Right cardiac atrium (tissue), 5 donors: ENCODE measurements at regions not wholly inside any gene's neighbourhood (a gene's known extent, or its start where the extent isn't known, plus 50 kb on each side); places are given as distances from the start of the nearest gene placed in this dataset.

Source experiments
- ATAC-seq, 2 donors: fragments of 200-7000 bp; cut with Tn5 transposase; one replicate each; pipeline versions ENCODE4 v1.8.0 to v1.9.1; 2020; ENCODE audit warnings: moderate library complexity in 2 of 2, mild to moderate bottlenecking in 1 of 2
- DNase-seq, 3 donors: peaks; one replicate each; pipeline ENCODE4 v3.0.0-alpha.2; 2020
- H3K27ac ChIP-seq: one replicate; pipeline ENCODE4 v1.5.1; 2013; ENCODE audit warnings: mild to moderate bottlenecking, low read length, control low read depth, moderate library complexity
- H3K27me3 ChIP-seq: one replicate; pipeline ENCODE4 v1.6.1; 2013; ENCODE audit not compliant: control insufficient read depth, insufficient read depth
- H3K4me1 ChIP-seq: one replicate; pipeline ENCODE4 v1.6.1; 2013; ENCODE audit warnings: low read length; ENCODE audit not compliant: control insufficient read depth, insufficient read depth
- H3K4me3 ChIP-seq: one replicate; pipeline ENCODE4 v1.5.1; 2013; ENCODE audit warnings: low read length, control low read depth
- H3K9me3 ChIP-seq: one replicate; pipeline ENCODE4 v1.6.1; 2013; ENCODE audit warnings: low read length; ENCODE audit not compliant: control insufficient read depth
- WGBS: extraction: QIAGEN DNeasy Blood & Tissue Kit; methylation state at CpG from one replicate; pipeline ENCODE4 v1.1.7; 2013; 5-methylcytosine and 5-hydroxymethylcytosine counted together
- intact Hi-C, 4 donors: fragments of 100-400 bp; cut with DNase I; formaldehyde crosslinking; loops; one replicate each; pipeline versions ENCODE4 v1.11.0 to v1.14.0; 2022 to 2023
- donor health status: healthy with polysubstance abuse.
- donor health status: DM: no; HTN: yes; CAD: no.
- donor health status: DM: no; HTN: no; CAD: no.
- donor health status: DM: no; HTN: yes; CAD: no; lungs with severe emphysema.
- donor health status: DM: yes; HTN: yes; CAD: no.

- no peak for ATAC-seq
Measured at GRCh38 chr12:127194176-127194575, 1072.8 kb upstream of the TMEM132C start.

GRCh38 chr12:127205781-127206555, 1061.0 kb upstream of the TMEM132C start:
- Histone ChIP-seq H3K27ac (no peak overlapping the region), H3K27me3 (no peaks in the 10 kb centered on the region), H3K4me3 (no peak overlapping the region), H3K9me3 (no peaks in the 10 kb centered on the region), H3K4me1 (no peaks in the 10 kb centered on the region)
- ATAC-seq (no peak), DNase-seq (no peak)
- intact Hi-C loops: no loop called here
- WGBS: 54% methylated on average over 3 of the region's 3 CpGs

More at GRCh38 chr12:127194176-127194575, 1072.8 kb upstream of the TMEM132C start:
- Histone ChIP-seq H3K27me3 (no peaks in the 10 kb centered on the region), H3K27ac (no peak overlapping the region), H3K9me3 (no peaks in the 10 kb centered on the region), H3K4me3 (no peak overlapping the region), H3K4me1 (no peaks in the 10 kb centered on the region)
- WGBS: 75% methylated on average over 3 of the region's 3 CpGs
- DNase-seq: no peak
- intact Hi-C loops: no loop called here

GRCh38 chr12:127209318-127209717, 1057.7 kb upstream of the TMEM132C start:
- ATAC-seq (no peak), DNase-seq (no peak)
- no peak overlapping the region for H3K4me3 ChIP-seq
- H3K27ac ChIP-seq: no peak overlapping the region
- H3K4me1 ChIP-seq: no peaks in the 10 kb centered on the region
- no peaks in the 10 kb centered on the region for H3K27me3 ChIP-seq
- intact Hi-C loops: no loop called here
- WGBS: 91% methylated on average over 2 of the region's 2 CpGs
- peaks cover 2% of the 10 kb centered on the region for H3K9me3 ChIP-seq

- DNase-seq (no peak), ATAC-seq (no peak)
- intact Hi-C loops: no loop called here
- H3K27me3 ChIP-seq: peaks cover under 1% of the 10 kb centered on the region
- no peak overlapping the region for H3K27ac ChIP-seq
- no peaks in the 10 kb centered on the region for H3K4me1 ChIP-seq
- peaks cover 2% of the 10 kb centered on the region for H3K9me3 ChIP-seq
- no peak overlapping the region for H3K4me3 ChIP-seq
- 59% methylated on average over 3 of the region's 3 CpGs for WGBS
Measured at GRCh38 chr12:127214186-127214585, 1052.8 kb upstream of the TMEM132C start.

GRCh38 chr12:127223011-127223410, 1044.0 kb upstream of the TMEM132C start:
- Histone ChIP-seq H3K4me3 (no peak overlapping the region), H3K4me1 (no peaks in the 10 kb centered on the region), H3K9me3 (no peaks in the 10 kb centered on the region), H3K27me3 (peaks cover 2% of the 10 kb centered on the region), H3K27ac (no peak overlapping the region)
- intact Hi-C loops: no loop called here
- ATAC-seq (no peak), DNase-seq (no peak)
- WGBS: 95% methylated on average over 2 of the region's 2 CpGs

GRCh38 chr12:127223731-127224130, 1043.2 kb upstream of the TMEM132C start:
- intact Hi-C loops: no loop called here
- no peak overlapping the region for H3K4me3 ChIP-seq
- ATAC-seq (no peak), DNase-seq (no peak)
- no peaks in the 10 kb centered on the region for H3K4me1 ChIP-seq
- H3K27me3 ChIP-seq: peaks cover 2% of the 10 kb centered on the region
- H3K9me3 ChIP-seq: no peaks in the 10 kb centered on the region
- no peak overlapping the region for H3K27ac ChIP-seq
- WGBS: 44% methylated on average over 3 of the region's 3 CpGs

GRCh38 chr12:127230843-127231260, 1036.1 kb upstream of the TMEM132C start:
- ATAC-seq: no peak
- H3K27ac ChIP-seq: no peak overlapping the region

GRCh38 chr12:127231371-127231770, 1035.6 kb upstream of the TMEM132C start:
- H3K27me3 ChIP-seq: no peaks in the 10 kb centered on the region
- H3K4me3 ChIP-seq: no peak overlapping the region
- WGBS: 70% methylated on average over 7 of the region's 7 CpGs
- ATAC-seq: no peak
- H3K4me1 ChIP-seq: no peaks in the 10 kb centered on the region
- DNase-seq: no peak
- H3K27ac ChIP-seq: no peak overlapping the region
- H3K9me3 ChIP-seq: no peaks in the 10 kb centered on the region
- intact Hi-C loops: no loop called here

More at GRCh38 chr12:127230843-127231260, 1036.1 kb upstream of the TMEM132C start:
- no peaks in the 10 kb centered on the region for H3K4me1 ChIP-seq
- 68% methylated on average over 6 of the region's 6 CpGs for WGBS
- no peak overlapping the region for H3K4me3 ChIP-seq
- intact Hi-C loops: no loop called here
- no peaks in the 10 kb centered on the region for H3K27me3 ChIP-seq
- DNase-seq: no peak
- H3K9me3 ChIP-seq: no peaks in the 10 kb centered on the region

GRCh38 chr12:127233016-127233415, 1034.0 kb upstream of the TMEM132C start:
- H3K9me3 ChIP-seq: no peaks in the 10 kb centered on the region
- no peaks in the 10 kb centered on the region for H3K4me1 ChIP-seq
- ATAC-seq (no peak), DNase-seq (no peak)
- intact Hi-C loops: no loop called here
- H3K27me3 ChIP-seq: no peaks in the 10 kb centered on the region
- H3K4me3 ChIP-seq: no peak overlapping the region
- WGBS: 48% methylated on average over 2 of the region's 2 CpGs
- no peak overlapping the region for H3K27ac ChIP-seq

GRCh38 chr12:127235761-127236160, 1031.2 kb upstream of the TMEM132C start:
- Histone ChIP-seq H3K4me1 (no peaks in the 10 kb centered on the region), H3K9me3 (no peaks in the 10 kb centered on the region), H3K27ac (no peak overlapping the region), H3K4me3 (no peak overlapping the region), H3K27me3 (no peaks in the 10 kb centered on the region)
- 62% methylated on average over 8 of the region's 8 CpGs for WGBS
- peak in 1 of 3 donors; percentile 33 for DNase-seq
- ATAC-seq: no peak
- intact Hi-C loops: no loop called here

GRCh38 chr12:127236491-127236890, 1030.5 kb upstream of the TMEM132C start:
- ATAC-seq (no peak), DNase-seq (no peak)
- 68% methylated on average over 4 of the region's 4 CpGs for WGBS
- intact Hi-C loops: no loop called here
- H3K4me3 ChIP-seq: no peak overlapping the region
- H3K27me3 ChIP-seq: no peaks in the 10 kb centered on the region
- no peaks in the 10 kb centered on the region for H3K4me1 ChIP-seq
- no peaks in the 10 kb centered on the region for H3K9me3 ChIP-seq
- no peak overlapping the region for H3K27ac ChIP-seq

GRCh38 chr12:127237151-127237550, 1029.8 kb upstream of the TMEM132C start:
- DNase-seq (no peak), ATAC-seq (no peak)
- Histone ChIP-seq H3K4me1 (no peaks in the 10 kb centered on the region), H3K9me3 (no peaks in the 10 kb centered on the region), H3K27ac (no peak overlapping the region), H3K27me3 (no peaks in the 10 kb centered on the region), H3K4me3 (no peak overlapping the region)
- intact Hi-C loops: no loop called here
- 89% methylated on average over 9 of the region's 9 CpGs for WGBS
